ENCODE measurements at regions not wholly inside any gene's neighbourhood (a gene's known extent, or its start where the extent isn't known, plus 50 kb on each side); places are given as distances from the start of the nearest gene placed in this dataset.
"Not testable (repeated sequence)": the region's sequence is repeated elsewhere in the genome, so short reads cannot be mapped to it uniquely, and the experiment has no call there.

DNA sequence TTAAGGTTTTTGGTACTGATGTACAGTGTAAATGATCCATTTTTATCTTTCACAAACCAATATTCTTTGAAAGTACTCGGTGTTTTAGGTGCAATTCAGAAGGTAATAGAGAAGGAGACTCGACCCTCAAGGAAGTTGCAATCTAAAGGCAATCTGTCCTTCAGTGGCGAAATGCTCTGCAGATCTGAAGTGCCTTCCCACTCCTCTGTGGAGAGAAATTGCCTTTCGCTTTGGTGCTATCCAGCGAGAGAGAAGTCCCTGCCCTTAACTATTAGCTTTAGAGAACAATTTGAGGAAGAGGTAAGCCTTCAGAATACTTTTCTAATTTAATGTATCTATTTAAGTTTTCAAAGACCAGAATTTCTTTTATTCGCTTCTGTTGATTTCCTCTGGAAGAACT, 371.8 kb upstream of the FANCL start:
- no peak overlapping the region for H3K27ac Mint-ChIP-seq (ENCODE audit: low read depth)
- ATAC-seq (replicated peaks; ENCODE audit: extremely low read depth, poor library complexity, severe bottlenecking) = no peak
- H3K36me3 Mint-ChIP-seq (ENCODE audit: insufficient read depth) = no peaks in the 10 kb centered on the region
- no peak overlapping the region for H3K4me3 Mint-ChIP-seq
- no peaks in the 10 kb centered on the region for H3K4me1 Mint-ChIP-seq
- no peaks in the 10 kb centered on the region for H3K9me3 Mint-ChIP-seq
- no peak for DNase-seq (ENCODE audit: low spot score in 2 of 2)
- H3K27me3 Mint-ChIP-seq = no peaks in the 10 kb centered on the region

DNA sequence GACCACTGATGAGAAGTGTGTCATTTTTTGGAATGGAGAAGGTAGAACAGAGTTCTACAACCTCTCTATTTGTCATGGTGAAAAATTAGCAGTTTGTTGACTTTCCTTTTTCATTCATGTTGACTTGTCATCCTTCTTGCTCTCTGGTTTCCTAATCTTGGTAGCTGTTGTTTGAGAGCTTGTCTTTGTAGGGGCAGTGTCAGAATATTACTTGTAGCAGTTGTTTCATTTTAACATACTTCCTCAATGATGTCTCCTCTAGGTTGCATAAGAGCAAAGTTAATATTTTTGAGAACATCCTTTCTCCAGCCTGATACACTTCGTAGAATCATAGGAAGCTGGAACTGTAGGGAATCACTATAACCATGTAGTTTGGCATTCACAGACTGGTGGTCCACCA, 368.2 kb upstream of the FANCL start:
- no peaks in the 10 kb centered on the region for H3K27me3 Mint-ChIP-seq
- no peaks in the 10 kb centered on the region for H3K9me3 Mint-ChIP-seq
- no peaks in the 10 kb centered on the region for H3K36me3 Mint-ChIP-seq (ENCODE audit: insufficient read depth)
- no peaks in the 10 kb centered on the region for H3K4me1 Mint-ChIP-seq
- no peak for DNase-seq (ENCODE audit: low spot score in 2 of 2)
- no peak overlapping the region for H3K4me3 Mint-ChIP-seq
- H3K27ac Mint-ChIP-seq (ENCODE audit: low read depth) = no peak overlapping the region
- no peak for ATAC-seq (replicated peaks; ENCODE audit: extremely low read depth, poor library complexity, severe bottlenecking)

DNA sequence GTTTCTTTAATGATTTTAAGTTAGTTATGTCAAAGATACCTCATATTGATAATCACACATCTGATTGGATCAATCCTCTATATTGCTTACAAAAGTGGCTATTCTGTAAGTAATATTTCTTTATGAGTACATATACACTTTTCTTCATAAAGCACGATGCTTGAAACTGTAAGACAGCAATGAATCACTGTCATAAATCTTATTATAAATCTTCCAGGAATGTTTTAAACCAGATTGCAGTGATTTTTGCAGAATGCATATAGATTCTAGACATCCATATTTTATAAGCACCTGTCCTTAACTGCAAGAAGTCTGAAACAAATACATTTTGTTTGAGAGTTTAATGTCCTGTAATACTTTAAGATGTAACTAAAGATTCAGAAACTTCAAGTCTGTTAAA, 367.0 kb upstream of the FANCL start:
- no peak overlapping the region for H3K27ac Mint-ChIP-seq (ENCODE audit: low read depth)
- ATAC-seq (replicated peaks; ENCODE audit: extremely low read depth, poor library complexity, severe bottlenecking) = no peak

DNA sequence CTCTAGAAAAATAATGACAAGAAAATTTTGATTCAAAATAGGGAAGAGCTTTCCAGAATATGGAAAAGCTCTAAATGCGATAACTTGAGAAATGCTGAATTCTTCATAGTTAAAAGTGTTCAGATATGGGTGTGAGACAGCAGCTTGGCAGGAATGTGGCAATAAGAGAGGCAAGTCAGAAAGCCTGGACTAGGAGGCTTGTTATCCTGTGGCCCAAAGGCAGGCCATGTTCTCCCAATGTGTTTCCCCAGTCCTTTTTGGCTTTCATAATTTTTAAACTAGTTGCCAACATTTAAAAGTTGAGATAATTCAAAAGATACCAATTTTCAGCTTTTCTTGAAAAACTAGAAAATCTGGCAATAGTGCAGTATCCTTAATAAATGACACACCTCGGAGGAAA, 366.3 kb upstream of the FANCL start:
- Mint-ChIP-seq H3K27me3 (no peaks in the 10 kb centered on the region), H3K4me1 (no peaks in the 10 kb centered on the region), H3K36me3 (ENCODE audit: insufficient read depth) (no peaks in the 10 kb centered on the region), H3K4me3 (no peak overlapping the region), H3K9me3 (no peaks in the 10 kb centered on the region), H3K27ac (ENCODE audit: low read depth) (no peak overlapping the region)
- DNase-seq (ENCODE audit: low spot score in 2 of 2) (no peak), ATAC-seq (replicated peaks; ENCODE audit: extremely low read depth, poor library complexity, severe bottlenecking) (no peak)

More for the DNA sequence above, 367.0 kb upstream of the FANCL start:
- Mint-ChIP-seq H3K4me1 (no peaks in the 10 kb centered on the region), H3K36me3 (ENCODE audit: insufficient read depth) (no peaks in the 10 kb centered on the region), H3K27me3 (no peaks in the 10 kb centered on the region), H3K9me3 (no peaks in the 10 kb centered on the region), H3K4me3 (no peak overlapping the region)
- no peak for DNase-seq (ENCODE audit: low spot score in 2 of 2)

DNA sequence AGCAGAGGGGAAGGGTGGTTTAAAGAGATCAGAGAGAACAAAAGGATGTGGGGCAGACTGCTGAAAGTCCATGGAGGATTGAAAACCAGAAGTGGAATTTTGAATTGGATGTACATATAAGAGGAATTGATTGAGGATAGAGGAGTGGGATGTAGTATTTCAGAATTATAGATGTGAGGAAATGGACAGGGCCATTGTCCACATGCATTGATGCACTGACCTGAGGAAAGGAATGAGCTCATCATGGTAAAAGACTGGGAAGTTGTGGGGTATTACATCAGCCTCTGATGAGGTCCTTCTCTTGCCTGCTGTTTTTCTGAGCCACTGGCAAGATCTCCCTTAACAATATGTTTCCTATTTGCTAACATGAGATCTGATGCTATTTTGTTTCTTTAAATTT, 365.7 kb upstream of the FANCL start:
- H3K36me3 Mint-ChIP-seq (ENCODE audit: insufficient read depth) = no peaks in the 10 kb centered on the region
- H3K9me3 Mint-ChIP-seq = no peaks in the 10 kb centered on the region
- no peak for DNase-seq (ENCODE audit: low spot score in 2 of 2)
- H3K27ac Mint-ChIP-seq (ENCODE audit: low read depth) = no peak overlapping the region
- H3K4me1 Mint-ChIP-seq = no peaks in the 10 kb centered on the region
- no peaks in the 10 kb centered on the region for H3K27me3 Mint-ChIP-seq
- ATAC-seq (replicated peaks; ENCODE audit: extremely low read depth, poor library complexity, severe bottlenecking) = no peak
- no peak overlapping the region for H3K4me3 Mint-ChIP-seq

DNA sequence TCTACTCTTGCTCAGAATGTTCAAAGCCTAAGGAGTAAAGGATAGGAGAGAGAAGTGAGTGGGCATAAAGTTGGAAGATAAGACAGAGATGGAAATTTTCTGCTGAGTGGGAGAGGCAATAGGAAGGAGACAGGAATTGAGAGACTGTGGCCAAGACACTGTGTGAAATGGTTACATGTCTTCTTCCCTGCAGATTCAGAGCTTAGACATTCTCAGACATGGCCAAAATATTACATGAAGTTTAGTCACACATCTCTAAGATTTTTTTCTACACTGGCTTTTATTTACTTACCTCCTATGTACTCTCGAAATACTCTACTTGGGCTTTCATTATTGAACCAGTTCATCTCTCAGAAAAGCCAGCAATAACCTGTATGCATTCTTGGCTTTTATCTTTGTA, 363.0 kb upstream of the FANCL start:
- Mint-ChIP-seq H3K36me3 (ENCODE audit: insufficient read depth) (no peaks in the 10 kb centered on the region), H3K27ac (ENCODE audit: low read depth) (no peak overlapping the region), H3K27me3 (no peaks in the 10 kb centered on the region), H3K4me3 (no peak overlapping the region), H3K9me3 (no peaks in the 10 kb centered on the region), H3K4me1 (no peaks in the 10 kb centered on the region)
- no peak for DNase-seq (ENCODE audit: low spot score in 2 of 2)
- no peak for ATAC-seq (replicated peaks; ENCODE audit: extremely low read depth, poor library complexity, severe bottlenecking)

DNA sequence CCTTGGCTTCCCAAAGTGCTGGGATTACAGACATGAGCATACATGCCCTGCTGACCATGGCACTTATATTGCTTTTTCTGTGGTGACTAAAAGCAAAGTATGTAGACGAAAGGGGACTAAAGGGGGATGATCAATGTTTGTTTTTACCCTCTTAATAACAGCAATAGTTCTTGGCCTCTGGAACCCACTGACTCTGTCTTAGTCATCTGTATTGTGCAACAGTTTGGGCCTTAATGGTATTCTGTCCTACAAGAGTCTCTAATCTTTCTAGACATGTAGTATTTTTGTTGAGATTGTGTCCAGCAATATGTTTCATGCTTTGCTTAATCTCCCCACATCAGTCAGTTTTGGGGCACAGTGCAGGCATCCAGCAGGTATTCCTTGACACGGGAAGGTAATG, 359.9 kb upstream of the FANCL start:
- Mint-ChIP-seq H3K4me3 (no peak overlapping the region), H3K4me1 (no peaks in the 10 kb centered on the region), H3K27me3 (no peaks in the 10 kb centered on the region), H3K36me3 (ENCODE audit: insufficient read depth) (no peaks in the 10 kb centered on the region), H3K27ac (ENCODE audit: low read depth) (no peak overlapping the region), H3K9me3 (no peaks in the 10 kb centered on the region)
- DNase-seq (ENCODE audit: low spot score in 2 of 2) = no peak
- ATAC-seq (replicated peaks; ENCODE audit: extremely low read depth, poor library complexity, severe bottlenecking) = no peak

DNA sequence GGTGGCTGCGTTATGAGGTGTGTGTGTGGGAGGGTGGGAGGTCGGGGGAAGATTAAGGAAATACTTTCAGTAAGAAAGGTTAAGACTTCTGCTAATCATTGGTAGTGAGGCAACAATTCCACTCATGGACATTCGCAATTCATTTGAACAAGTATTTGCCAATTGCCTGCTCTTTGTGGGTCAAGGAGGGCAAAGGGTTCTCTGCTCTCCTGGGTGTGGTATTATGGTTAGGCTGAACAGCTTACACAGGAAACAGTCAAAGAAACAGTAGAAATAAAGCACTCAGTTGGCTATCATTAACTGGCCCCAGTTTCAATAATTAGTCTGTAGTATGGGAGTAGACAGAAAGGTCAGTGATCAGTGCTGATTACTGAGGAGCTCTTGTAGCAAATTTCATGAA, 357.0 kb upstream of the FANCL start:
- no peaks in the 10 kb centered on the region for H3K27me3 Mint-ChIP-seq
- DNase-seq (ENCODE audit: low spot score in 2 of 2) (no peak), ATAC-seq (replicated peaks; ENCODE audit: extremely low read depth, poor library complexity, severe bottlenecking) (no peak)
- H3K9me3 Mint-ChIP-seq = no peaks in the 10 kb centered on the region
- H3K27ac Mint-ChIP-seq (ENCODE audit: low read depth) = no peak overlapping the region
- H3K4me3 Mint-ChIP-seq = no peak overlapping the region
- no peaks in the 10 kb centered on the region for H3K4me1 Mint-ChIP-seq
- no peaks in the 10 kb centered on the region for H3K36me3 Mint-ChIP-seq (ENCODE audit: insufficient read depth)

DNA sequence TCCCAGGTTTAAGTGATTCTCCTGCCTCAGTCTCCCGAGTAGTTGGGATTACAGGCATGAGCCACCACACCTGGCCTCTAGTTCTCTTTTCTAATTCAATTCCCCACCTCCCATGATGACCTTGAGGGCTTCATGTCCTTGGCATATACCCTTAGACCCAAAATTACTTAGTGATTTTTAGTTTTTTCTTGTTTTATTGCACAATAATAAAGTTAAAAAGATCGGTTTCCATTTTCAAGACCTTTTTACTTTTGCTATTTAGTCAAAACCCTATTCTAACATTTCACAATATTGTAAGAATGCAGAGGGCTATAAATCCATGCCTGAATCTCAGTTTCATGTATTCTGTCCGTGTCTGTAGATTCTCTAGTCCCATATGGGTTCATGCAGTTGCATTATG, 354.6 kb upstream of the FANCL start:
- Mint-ChIP-seq H3K36me3 (ENCODE audit: insufficient read depth) (no peaks in the 10 kb centered on the region), H3K27ac (ENCODE audit: low read depth) (no peak overlapping the region)
- no peak for ATAC-seq (replicated peaks; ENCODE audit: extremely low read depth, poor library complexity, severe bottlenecking)

DNA sequence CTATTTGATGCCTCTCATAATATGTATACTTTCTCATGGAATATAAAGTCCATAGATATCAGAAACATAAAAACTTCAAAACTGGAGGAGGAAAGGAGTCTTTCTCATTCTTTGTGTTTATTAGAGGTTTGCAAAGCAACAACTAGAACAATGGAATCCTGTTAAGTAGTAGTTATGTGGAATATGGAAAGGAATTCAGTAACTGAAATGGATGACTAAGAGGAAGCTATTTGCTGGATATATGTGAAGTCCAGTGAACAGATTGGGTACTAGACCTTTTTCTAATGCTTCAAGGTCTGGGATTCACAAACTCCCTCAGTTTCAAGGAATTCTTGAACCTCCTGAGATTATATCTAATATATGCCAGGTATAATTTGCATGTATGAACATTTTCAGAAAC, 353.6 kb upstream of the FANCL start:
- Mint-ChIP-seq H3K4me1 (no peaks in the 10 kb centered on the region), H3K27ac (ENCODE audit: low read depth) (no peak overlapping the region), H3K36me3 (ENCODE audit: insufficient read depth) (no peaks in the 10 kb centered on the region), H3K4me3 (no peak overlapping the region), H3K27me3 (no peaks in the 10 kb centered on the region), H3K9me3 (no peaks in the 10 kb centered on the region)
- DNase-seq (ENCODE audit: low spot score in 2 of 2) (no peak), ATAC-seq (replicated peaks; ENCODE audit: extremely low read depth, poor library complexity, severe bottlenecking) (no peak)

More for the DNA sequence above, 354.6 kb upstream of the FANCL start:
- H3K27me3 Mint-ChIP-seq = no peaks in the 10 kb centered on the region
- H3K9me3 Mint-ChIP-seq = no peaks in the 10 kb centered on the region
- DNase-seq (ENCODE audit: low spot score in 2 of 2) = no peak
- H3K4me1 Mint-ChIP-seq = no peaks in the 10 kb centered on the region
- no peak overlapping the region for H3K4me3 Mint-ChIP-seq

DNA sequence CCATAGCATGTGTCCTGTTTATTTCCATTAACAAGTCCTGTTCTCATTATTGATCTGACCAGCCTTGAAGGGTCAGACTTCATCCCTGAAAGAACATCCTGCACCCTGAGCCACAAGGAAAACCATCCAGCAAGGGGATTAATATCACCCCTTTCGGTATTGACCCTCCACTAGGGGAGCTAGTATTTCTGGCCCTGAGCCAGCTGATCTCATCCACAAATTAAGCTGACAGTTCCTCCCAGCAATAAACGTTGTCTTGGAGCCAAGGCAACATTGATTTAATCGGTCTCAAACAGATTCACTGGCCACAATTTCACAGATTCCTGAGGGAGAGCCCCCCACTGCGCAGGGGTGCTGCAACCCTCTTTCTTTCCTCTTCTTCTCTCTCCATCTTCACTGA, 353.1 kb upstream of the FANCL start:
- no peaks in the 10 kb centered on the region for H3K27me3 Mint-ChIP-seq
- ATAC-seq (replicated peaks; ENCODE audit: extremely low read depth, poor library complexity, severe bottlenecking) = no peak

DNA sequence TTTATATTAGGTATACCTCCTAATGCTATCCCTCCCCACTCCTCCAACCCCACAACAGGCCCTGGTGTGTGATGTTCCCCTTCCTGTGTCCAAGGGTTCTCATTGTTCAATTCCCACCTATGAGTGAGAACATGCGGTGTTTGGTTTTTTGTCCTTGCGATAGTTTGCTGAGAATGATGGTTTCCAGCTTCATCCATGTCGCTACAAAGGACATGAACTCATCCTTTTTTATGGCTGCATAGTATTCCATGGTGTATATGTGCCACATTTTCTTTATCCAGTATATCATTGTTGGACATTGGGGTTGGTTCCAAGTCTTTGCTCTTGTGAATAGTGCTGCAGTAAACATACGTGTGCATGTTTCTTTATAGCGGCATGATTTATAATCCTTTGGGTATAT, 345.1 kb upstream of the FANCL start:
- not testable (repeated sequence) for DNase-seq (ENCODE audit: low spot score in 2 of 2); ATAC-seq (replicated peaks; ENCODE audit: extremely low read depth, poor library complexity, severe bottlenecking); H3K27ac Mint-ChIP-seq (ENCODE audit: low read depth); H3K36me3 Mint-ChIP-seq (ENCODE audit: insufficient read depth); H3K4me1 Mint-ChIP-seq; H3K9me3 Mint-ChIP-seq; H3K27me3 Mint-ChIP-seq; H3K4me3 Mint-ChIP-seq

More for the DNA sequence above, 353.1 kb upstream of the FANCL start:
- Mint-ChIP-seq H3K4me3 (no peak overlapping the region), H3K4me1 (no peaks in the 10 kb centered on the region), H3K9me3 (no peaks in the 10 kb centered on the region), H3K27ac (ENCODE audit: low read depth) (no peak overlapping the region), H3K36me3 (ENCODE audit: insufficient read depth) (no peaks in the 10 kb centered on the region)
- no peak for DNase-seq (ENCODE audit: low spot score in 2 of 2)

DNA sequence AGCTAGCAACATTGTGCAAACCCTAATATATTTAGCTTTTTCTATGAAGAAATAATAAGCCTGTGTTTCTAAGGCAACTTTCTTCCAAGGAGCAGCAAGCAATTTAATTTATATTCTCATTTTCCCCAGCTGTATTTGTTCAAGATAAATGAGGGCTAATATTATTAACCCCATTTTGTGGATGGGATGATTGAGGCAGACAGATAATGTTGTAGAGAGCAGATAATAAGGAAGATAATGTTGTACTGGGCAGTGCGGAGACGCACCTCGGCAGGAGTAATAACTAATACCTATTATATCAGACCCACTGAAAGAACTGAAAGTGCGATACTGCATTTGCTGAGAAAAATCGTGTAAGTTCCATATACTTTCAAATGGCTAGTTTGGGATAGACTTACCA, 344.1 kb upstream of the FANCL start:
- Mint-ChIP-seq H3K4me1 (no peaks in the 10 kb centered on the region), H3K9me3 (no peaks in the 10 kb centered on the region), H3K27me3 (no peaks in the 10 kb centered on the region), H3K27ac (ENCODE audit: low read depth) (no peak overlapping the region), H3K4me3 (no peak overlapping the region), H3K36me3 (ENCODE audit: insufficient read depth) (no peaks in the 10 kb centered on the region)
- DNase-seq (ENCODE audit: low spot score in 2 of 2) (no peak), ATAC-seq (replicated peaks; ENCODE audit: extremely low read depth, poor library complexity, severe bottlenecking) (no peak)

DNA sequence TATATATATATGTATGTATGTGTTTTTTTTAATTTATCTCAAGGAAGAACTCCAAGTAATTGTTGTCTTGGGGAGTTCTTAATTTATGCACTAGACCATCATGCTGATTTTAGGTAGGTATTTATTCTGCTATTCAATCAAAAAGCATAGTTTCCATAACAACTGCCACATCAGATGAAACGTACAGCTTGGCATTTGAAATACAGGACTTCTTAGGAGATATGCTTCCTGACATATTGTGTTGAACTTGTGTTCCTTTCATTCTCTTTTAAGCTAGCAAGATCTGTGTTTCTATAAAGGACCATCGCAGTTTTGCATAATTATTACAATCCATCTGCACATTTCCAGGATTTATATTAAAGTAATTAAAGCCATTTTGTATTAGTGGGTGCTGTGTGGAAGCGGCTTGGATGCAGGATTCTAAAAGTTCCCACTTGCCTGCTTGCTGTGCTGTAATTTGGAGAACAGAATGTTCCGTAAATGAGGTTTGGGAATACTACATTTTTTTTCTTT, 343.5 kb upstream of the FANCL start:
- Mint-ChIP-seq H3K36me3 (ENCODE audit: insufficient read depth) (no peaks in the 10 kb centered on the region), H3K4me1 (no peaks in the 10 kb centered on the region), H3K27ac (ENCODE audit: low read depth) (no peak overlapping the region), H3K27me3 (no peaks in the 10 kb centered on the region), H3K4me3 (no peak overlapping the region), H3K9me3 (no peaks in the 10 kb centered on the region)
- ATAC-seq (replicated peaks; ENCODE audit: extremely low read depth, poor library complexity, severe bottlenecking) = no peak
- no peak for DNase-seq (ENCODE audit: low spot score in 2 of 2)
